Breast epithelium (tissue), 4 donors: ENCODE measurements at regions not wholly inside any gene's neighbourhood (a gene's known extent, or its start where the extent isn't known, plus 50 kb on each side); places are given as distances from the start of the nearest gene placed in this dataset.

Experiments used
- DNase-seq, 2 donors: peaks; one replicate each; pipeline ENCODE4 v3.0.0-alpha.2; 2019; ENCODE audit warnings: low spot score in 2 of 2
- H3K27ac ChIP-seq, 2 donors: fragments of 200-600 bp; sonication (generic) in 1 of 2; one replicate each; pipeline ENCODE4 v1.5.1; 2016 to 2019; ENCODE audit warnings: mild to moderate bottlenecking in 1 of 2
- H3K27me3 ChIP-seq, 2 donors: fragments of 200-600 bp; sonication (generic) in 1 of 2; one replicate each; pipeline versions ENCODE4 v1.5.1 to v1.6.0; 2017 to 2019; ENCODE audit warnings: control low read depth in 1 of 2, mild to moderate bottlenecking in 1 of 2
- H3K36me3 ChIP-seq: fragments of 200-600 bp; one replicate; pipeline ENCODE4 v1.5.1; 2019
- H3K4me1 ChIP-seq, 2 donors: fragments of 200-600 bp; sonication (generic); one replicate each; pipeline ENCODE4 v1.5.1; 2016 to 2019; ENCODE audit warnings: control low read depth in 1 of 2
- H3K4me3 ChIP-seq, 3 donors: fragments of 200-600 bp; sonication (generic); 1 replicate in 2 of 3; 2 replicates in 1 of 3; pipeline ENCODE4 v1.5.1; 2016 to 2019; ENCODE audit warnings: mild to moderate bottlenecking in 3 of 3, moderate library complexity in 2 of 3
- H3K9me3 ChIP-seq, 2 donors: fragments of 200-600 bp; sonication (generic) in 1 of 2; one replicate each; pipeline ENCODE4 v1.5.1; 2016 to 2019; ENCODE audit warnings: control low read depth in 1 of 2
- CTCF ChIP-seq, 3 donors: fragments of 450-650 bp; IDR thresholded peaks; one replicate each; pipeline ENCODE4 v1.5.1; 2016 to 2017; ENCODE audit warnings: antibody characterized with exemption in 3 of 3, mild to moderate bottlenecking in 3 of 3, moderate library complexity in 3 of 3
- POLR2A ChIP-seq: fragments of 450-650 bp; IDR thresholded peaks from one replicate; pipeline ENCODE4 v1.6.1; 2016; ENCODE audit warnings: antibody characterized with exemption, mild to moderate bottlenecking, moderate library complexity
- POLR2AphosphoS5 ChIP-seq, 3 donors: sonication (generic); formaldehyde crosslinking; IDR thresholded peaks; one replicate each; pipeline ENCODE4 v1.6.1; 2017; ENCODE audit warnings: antibody characterized with exemption in 3 of 3
- intact Hi-C: fragments of 100-400 bp; cut with DNase I; formaldehyde crosslinking; loops from one replicate; pipeline ENCODE4 v1.15.1; 2023; ENCODE audit warnings: low total_unique reads

GRCh38 chr7:115227473-115228235, 305.8 kb downstream of the MDFIC start:
- no peaks in the 10 kb centered on the region for H3K9me3 ChIP-seq
- H3K27me3 ChIP-seq, result no peaks in the 10 kb centered on the region
- no peaks in the 10 kb centered on the region for H3K36me3 ChIP-seq
- no peak overlapping the region for H3K4me3 ChIP-seq
- no peak overlapping the region for H3K27ac ChIP-seq
- no peaks in the 10 kb centered on the region for H3K4me1 ChIP-seq
- DNase-seq, result no peak
- intact Hi-C loops, result no loop called here
- TF ChIP-seq POLR2AphosphoS5 (IDR thresholded peaks at IDR 0.05), result no peak
- TF ChIP-seq POLR2A, result no peak
- TF ChIP-seq CTCF (IDR thresholded peaks at IDR 0.05), result no peak

GRCh38 chr7:115226410-115226809, 304.5 kb downstream of the MDFIC start:
- H3K4me1 ChIP-seq, result no peaks in the 10 kb centered on the region
- no peaks in the 10 kb centered on the region for H3K27me3 ChIP-seq
- no peak for DNase-seq
- H3K4me3 ChIP-seq, result no peak overlapping the region
- no peaks in the 10 kb centered on the region for H3K9me3 ChIP-seq
- no peaks in the 10 kb centered on the region for H3K36me3 ChIP-seq
- H3K27ac ChIP-seq, result no peak overlapping the region
- TF ChIP-seq CTCF (IDR thresholded peaks at IDR 0.05) (no peak), POLR2AphosphoS5 (IDR thresholded peaks at IDR 0.05) (no peak), POLR2A (no peak)
- intact Hi-C loops, result no loop called here

GRCh38 chr7:115224922-115225321, 303.0 kb downstream of the MDFIC start:
- TF ChIP-seq POLR2AphosphoS5 (IDR thresholded peaks at IDR 0.05) (no peak), POLR2A (no peak), CTCF (IDR thresholded peaks at IDR 0.05) (no peak)
- intact Hi-C loops, result no loop called here

GRCh38 chr7:115223959-115224358, 302.1 kb downstream of the MDFIC start:
- Histone ChIP-seq H3K9me3 (no peaks in the 10 kb centered on the region), H3K27ac (no peak overlapping the region), H3K4me3 (no peak overlapping the region), H3K27me3 (no peaks in the 10 kb centered on the region), H3K36me3 (no peaks in the 10 kb centered on the region), H3K4me1 (no peaks in the 10 kb centered on the region)
- intact Hi-C loops, result no loop called here
- TF ChIP-seq POLR2A (no peak), POLR2AphosphoS5 (IDR thresholded peaks at IDR 0.05) (no peak), CTCF (IDR thresholded peaks at IDR 0.05) (no peak)
- no peak for DNase-seq

More at GRCh38 chr7:115224922-115225321, 303.0 kb downstream of the MDFIC start:
- Histone ChIP-seq H3K4me1 (no peaks in the 10 kb centered on the region), H3K27ac (no peak overlapping the region), H3K36me3 (no peaks in the 10 kb centered on the region), H3K9me3 (no peaks in the 10 kb centered on the region), H3K27me3 (no peaks in the 10 kb centered on the region), H3K4me3 (no peak overlapping the region)
- DNase-seq, result no peak

- Histone ChIP-seq H3K27me3 (no peaks in the 10 kb centered on the region), H3K4me3 (no peak overlapping the region), H3K4me1 (no peaks in the 10 kb centered on the region), H3K36me3 (no peaks in the 10 kb centered on the region), H3K9me3 (no peaks in the 10 kb centered on the region), H3K27ac (no peak overlapping the region)
- intact Hi-C loops, result no loop called here
- no peak for DNase-seq
- TF ChIP-seq CTCF (IDR thresholded peaks at IDR 0.05) (no peak), POLR2AphosphoS5 (IDR thresholded peaks at IDR 0.05) (no peak), POLR2A (no peak)
Observed at GRCh38 chr7:115221456-115221855, 299.6 kb downstream of the MDFIC start.
